GM18873 (cell line): ENCODE measurements at regions not wholly inside any gene's neighbourhood (a gene's known extent, or its start where the extent isn't known, plus 50 kb on each side); places are given as distances from the start of the nearest gene placed in this dataset.
"Not testable (repeated sequence)": the region's sequence is repeated elsewhere in the genome, so short reads cannot be mapped to it uniquely, and the experiment has no call there.

Experiments
- ATAC-seq: cut with Tn5 transposase; IDR thresholded peaks from one replicate; pipeline ENCODE4 v1.9.1; 2021; ENCODE audit warnings: mild to moderate bottlenecking, moderate library complexity, moderate number of reproducible peaks; ENCODE audit not compliant: unreplicated experiment, low FRiP score

GRCh38 chr1:118479351-118479750, 294.3 kb upstream of the SPAG17 start:
- no peak for ATAC-seq

DNA sequence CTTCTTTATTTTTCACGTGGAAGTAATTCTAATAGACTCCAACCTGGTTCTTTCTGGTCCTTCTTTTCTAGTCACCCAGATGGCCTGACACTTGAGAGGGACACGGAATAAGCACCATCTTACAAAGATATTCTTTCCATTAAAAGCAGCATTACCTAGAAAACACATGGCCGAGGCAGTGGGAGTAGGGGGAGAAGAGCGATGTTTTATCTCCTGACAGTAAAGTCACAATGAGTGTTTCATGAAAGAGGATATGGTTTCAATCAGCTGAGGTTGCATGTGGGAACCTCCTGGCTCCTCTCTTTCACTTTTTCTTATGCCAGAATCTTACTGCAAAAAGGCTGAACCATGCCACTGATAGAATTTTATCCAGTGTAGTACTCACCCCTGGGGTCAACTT, 288.8 kb upstream of the SPAG17 start:
- no peak for ATAC-seq

- ATAC-seq, result not testable (repeated sequence)
Observed at GRCh38 chr1:118464460-118464859, 279.4 kb upstream of the SPAG17 start.

DNA sequence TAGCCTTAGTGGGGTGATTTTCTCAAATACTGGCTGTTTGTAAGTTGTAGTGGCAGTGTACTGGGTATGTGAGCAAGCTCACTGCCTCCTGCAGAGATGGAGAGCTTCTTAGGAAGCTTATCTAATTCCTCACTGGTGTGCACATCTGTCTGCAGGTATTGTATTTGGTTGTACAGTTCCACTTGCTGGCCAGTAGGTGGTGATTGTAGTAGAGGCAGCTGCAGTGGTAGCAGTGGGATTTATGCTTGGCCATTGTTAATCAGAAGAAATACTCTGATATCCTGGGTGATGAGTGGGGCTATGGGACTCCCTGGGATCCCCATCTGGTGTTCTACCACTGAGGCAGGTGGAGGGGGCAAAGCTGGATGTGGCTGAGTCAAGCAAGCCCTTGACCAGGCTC, 276.1 kb upstream of the SPAG17 start:
- no peak for ATAC-seq

DNA sequence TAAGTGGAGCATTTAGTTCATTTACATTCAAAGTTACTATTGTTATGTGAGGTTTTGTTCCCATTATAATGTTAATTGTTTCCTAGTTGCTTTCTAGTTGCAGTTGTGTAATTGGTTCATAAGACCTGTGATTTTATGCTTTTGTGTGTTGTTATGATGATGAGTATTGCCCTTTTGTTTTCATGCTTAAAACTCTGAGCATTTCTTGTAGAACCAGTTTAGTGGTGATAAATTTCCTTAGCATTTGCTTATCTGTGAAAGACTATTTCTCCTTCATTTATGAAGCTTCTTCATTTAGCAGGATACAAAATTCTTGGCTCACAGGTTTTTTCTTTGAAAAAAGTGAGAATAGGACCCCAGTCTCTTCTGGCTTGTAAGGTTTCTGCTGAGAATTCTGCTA, 274.8 kb upstream of the SPAG17 start:
- no peak for ATAC-seq

DNA sequence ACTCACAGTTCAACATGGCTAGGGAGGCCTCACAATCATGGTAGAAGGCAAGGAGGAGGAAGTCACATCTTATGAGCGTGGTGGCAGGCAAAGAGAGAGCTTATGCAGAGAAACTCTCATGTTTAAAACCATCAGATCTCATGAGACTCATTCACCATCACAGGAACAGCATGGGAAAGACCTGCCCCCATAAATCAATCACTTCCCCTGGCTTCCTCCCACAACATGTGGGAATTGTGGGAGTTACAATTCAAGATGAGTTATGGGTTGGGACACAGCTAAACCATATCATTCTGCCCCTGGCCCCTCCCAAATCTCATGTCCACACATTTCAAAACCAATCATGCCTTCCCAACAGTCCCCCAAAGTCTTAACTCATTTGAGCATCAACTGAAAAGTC, 268.8 kb upstream of the SPAG17 start:
- ATAC-seq, result not testable (repeated sequence)

DNA sequence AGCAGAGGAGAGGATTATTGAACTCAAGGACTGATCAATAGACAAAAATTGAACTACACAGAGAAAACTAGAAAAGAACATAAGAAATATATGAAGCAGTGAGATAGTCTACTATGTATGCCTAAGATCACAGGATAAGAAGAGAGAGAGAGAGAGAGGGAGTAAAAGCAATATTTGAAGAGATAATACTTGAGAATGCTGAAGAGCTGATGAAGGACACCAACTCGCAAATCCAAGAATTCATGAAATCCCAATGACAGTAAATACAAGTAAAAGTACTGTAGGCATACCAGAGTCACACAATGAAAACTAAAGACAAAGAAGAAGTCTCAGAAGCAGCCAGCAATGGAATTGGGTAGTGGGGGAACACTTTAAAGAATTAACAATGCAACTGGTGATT, 260.1 kb upstream of the SPAG17 start:
- no peak for ATAC-seq

- ATAC-seq, result no peak
Observed at GRCh38 chr1:118442214-118442613, 257.2 kb upstream of the SPAG17 start.

- no peak for ATAC-seq
Observed at GRCh38 chr1:118437664-118438063, 252.6 kb upstream of the SPAG17 start.

GRCh38 chr1:118429856-118430255, 244.8 kb upstream of the SPAG17 start:
- ATAC-seq, result no peak

DNA sequence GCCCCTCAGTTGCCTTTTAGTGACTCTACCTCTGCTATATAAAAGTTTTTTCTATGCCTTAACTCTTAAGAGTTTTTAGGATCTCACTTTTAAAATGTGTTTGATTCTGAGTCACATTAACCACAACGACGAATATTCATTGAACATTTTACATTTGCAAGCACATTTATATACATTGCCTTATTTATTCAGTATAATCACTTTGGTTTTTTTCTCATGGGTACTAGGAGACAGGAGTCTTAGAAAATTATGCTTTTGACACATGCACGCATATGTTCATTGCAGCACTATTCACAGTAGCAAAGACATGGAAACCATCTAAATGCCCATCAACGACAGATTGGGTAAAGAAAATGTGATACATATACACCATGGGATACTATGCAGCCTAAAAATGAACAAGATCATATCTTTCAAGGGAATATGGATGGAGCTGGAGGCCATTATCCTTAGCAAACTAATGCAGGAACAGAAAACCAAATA, 236.9 kb upstream of the SPAG17 start:
- ATAC-seq, result no peak

GRCh38 chr1:118404024-118404423, 219.0 kb upstream of the SPAG17 start:
- ATAC-seq, result no peak

GRCh38 chr1:118397496-118397859, 212.4 kb upstream of the SPAG17 start:
- no peak for ATAC-seq

DNA sequence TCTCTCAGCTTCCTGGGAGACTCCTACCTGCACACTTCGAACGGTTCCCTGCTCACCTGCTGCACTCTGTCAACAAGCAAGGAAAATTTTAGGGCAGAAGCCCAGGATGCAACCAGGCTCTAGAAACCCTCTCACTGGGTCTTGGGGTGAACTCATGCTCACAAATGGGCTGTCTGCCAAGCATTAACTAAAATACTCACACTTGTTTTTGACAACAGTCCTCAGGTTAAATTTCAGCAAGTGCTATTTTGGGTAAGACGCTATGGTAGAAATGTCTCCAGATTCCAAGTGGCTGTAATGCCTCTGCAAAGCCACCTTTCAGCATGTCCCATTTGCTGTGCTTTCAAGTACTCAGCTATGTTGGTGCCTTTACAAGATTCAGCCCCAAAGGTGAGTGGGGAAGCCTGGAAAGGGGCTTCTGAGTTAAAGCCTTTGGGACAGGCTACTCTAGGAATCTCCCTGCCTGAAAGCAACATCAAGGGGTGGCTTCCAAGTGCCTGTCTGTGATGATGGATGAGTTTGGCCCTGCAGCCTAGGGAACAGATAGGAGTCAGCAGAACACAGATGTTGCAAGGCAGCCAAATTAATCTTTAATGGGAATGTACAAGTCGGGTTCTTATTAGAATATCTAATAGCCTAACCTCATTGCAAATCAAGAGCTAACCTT, 211.9 kb upstream of the SPAG17 start:
- ATAC-seq, result no peak

DNA sequence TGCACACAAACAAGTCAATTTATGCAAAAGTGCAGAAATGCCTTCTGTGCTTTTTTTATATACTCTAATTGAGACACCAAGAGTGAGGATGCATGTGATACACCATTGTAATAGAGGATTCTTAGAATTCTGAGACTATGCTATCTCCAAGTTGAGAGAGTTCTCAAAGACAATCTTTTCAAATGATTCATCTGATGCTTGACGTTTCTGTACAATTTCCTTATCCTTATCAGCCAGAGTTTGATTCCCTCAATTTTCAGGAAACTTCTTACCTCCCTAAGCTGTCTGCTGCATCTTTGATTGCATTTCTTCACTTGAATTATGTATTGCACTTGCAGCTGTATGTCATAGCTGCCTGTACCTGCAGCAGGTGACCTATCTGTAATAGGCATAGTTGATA, 211.3 kb upstream of the SPAG17 start:
- no peak for ATAC-seq

GRCh38 chr1:118395430-118395991, 210.5 kb upstream of the SPAG17 start:
- ATAC-seq, result no peak

GRCh38 chr1:118390955-118391354, 205.9 kb upstream of the SPAG17 start:
- ATAC-seq, result no peak

DNA sequence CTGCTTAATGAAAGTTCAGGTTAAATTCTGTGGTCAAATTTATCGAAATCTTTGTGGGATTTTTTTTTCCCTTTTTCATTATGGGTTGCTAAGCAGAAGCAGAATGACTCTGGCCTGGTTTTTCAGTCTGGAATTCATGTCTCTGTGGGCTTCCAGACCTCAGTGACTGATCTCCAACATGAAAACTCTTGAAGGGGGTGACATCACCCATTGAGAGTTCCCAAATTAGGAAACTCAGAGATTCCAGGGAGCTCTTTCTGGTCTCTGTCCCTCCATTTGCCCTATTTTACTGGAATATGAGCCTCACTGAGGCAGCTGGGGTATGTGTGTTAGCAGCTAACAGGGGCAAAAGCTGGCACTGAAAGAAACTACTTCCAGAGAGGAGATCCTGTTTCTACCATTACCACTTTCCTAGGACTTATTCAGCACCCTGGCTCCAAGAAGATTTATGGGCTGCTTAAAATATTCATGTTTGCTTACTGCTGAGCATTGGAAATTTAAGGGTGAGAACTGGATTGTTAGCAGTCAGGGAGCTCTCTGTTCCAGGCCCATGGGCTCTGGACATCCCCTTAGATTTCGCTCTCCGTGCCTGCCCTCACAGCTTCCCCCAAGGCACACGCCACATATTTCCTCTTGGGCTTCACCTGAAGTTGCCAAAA, 203.4 kb upstream of the SPAG17 start:
- no peak for ATAC-seq

DNA sequence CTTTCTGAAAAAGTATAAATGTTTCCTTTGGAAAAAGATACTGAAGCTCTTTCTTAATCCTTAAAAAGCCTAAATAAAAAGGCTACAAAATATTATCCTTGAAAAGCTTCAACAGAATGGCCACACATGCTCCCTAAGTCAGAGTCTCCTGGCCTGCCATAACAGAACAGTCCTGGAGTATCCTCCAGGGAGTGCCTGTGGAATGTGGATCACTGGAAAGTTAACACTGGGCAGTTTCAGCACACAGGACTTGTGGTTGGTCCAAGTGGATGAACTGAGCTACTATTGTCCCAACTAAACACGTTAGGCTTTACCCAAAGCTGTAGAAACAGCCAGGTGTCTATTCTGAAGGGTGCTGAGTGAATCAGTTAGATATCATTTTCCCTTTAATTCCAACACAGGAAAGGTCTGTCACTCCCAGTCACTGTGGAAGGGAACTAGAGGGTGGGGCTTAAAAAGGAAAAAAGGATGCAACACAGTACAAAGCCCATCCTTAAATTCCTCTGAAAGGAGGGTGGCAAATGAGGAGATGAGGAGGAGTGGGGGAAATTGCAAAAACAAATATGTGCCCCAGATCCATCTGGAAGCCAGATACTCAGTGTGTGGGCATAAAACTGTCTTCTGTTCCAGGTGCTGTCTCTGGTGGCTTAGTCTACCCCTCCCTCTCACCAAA, 196.3 kb upstream of the SPAG17 start:
- no peak for ATAC-seq

DNA sequence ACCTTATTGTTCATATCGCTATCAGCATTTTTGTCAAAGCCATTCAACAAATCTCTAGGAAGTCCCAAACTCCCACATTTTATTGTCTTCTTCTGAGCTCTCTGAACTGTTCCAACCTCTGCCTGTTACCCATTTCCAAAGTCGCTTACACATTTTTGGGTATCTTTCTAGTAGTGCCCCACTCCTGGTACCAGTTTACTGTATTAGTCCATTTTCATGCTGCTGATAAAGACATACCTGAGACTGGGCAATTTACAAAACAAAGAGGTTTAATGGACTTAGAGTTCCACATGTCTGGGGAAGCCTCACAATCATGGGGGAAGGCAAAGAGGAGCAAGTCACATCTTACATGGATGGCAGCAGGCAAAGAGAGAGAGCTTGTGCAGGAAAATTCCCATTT, 192.2 kb upstream of the SPAG17 start:
- not testable (repeated sequence) for ATAC-seq

GRCh38 chr1:118371612-118372011, 186.6 kb upstream of the SPAG17 start:
- ATAC-seq, result no peak
